Astrocyte of the spinal cord (primary cell): ENCODE measurements at regions not wholly inside any gene's neighbourhood (a gene's known extent, or its start where the extent isn't known, plus 50 kb on each side); places are given as distances from the start of the nearest gene placed in this dataset.

Source experiments
- DNase-seq: peaks from one replicate; pipeline ENCODE4 v3.0.0; 2011; ENCODE audit warnings: low read depth, low spot score
- H3K4me3 ChIP-seq: 2 replicates; pipeline ENCODE4 v1.5.1; 2011; ENCODE audit warnings: low read depth, mild to moderate bottlenecking, low read length, moderate library complexity
- in situ Hi-C: cut with HindIII; loops from 2 replicates; pipeline ENCODE4 v1.10.0; 2017; ENCODE audit warnings: low sequenced_read_pairs
- TF ChIP-seq, protein P1 (sequence below): IDR thresholded peaks from 2 replicates; pipeline ENCODE4 v1.5.1; 2012; ENCODE audit warnings: low read depth, mild to moderate bottlenecking, low read length, inconsistent platforms

DNA sequence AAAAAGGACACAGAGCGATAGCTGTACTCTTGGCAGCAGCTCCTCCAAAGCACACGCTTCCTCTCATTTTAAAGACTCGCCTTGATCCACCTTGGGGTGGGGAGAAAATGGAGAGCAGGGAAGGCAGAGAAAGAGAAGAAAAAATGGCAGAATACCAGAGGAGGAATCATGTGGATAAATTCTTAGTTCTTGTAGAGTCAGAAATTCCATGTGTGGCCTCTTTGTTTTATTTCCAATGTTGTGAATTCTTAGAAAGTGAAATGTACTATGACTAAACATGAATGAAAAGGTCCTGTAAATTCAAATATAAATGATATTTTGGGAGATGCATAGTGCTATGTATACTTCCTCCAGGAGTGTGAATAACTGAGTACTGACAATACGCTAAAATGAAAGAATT lies 89.7 kb upstream of the SESTD1 start:
- in situ Hi-C loops = no loop called here
- no peak for DNase-seq
- TF ChIP-seq, protein P1, sequence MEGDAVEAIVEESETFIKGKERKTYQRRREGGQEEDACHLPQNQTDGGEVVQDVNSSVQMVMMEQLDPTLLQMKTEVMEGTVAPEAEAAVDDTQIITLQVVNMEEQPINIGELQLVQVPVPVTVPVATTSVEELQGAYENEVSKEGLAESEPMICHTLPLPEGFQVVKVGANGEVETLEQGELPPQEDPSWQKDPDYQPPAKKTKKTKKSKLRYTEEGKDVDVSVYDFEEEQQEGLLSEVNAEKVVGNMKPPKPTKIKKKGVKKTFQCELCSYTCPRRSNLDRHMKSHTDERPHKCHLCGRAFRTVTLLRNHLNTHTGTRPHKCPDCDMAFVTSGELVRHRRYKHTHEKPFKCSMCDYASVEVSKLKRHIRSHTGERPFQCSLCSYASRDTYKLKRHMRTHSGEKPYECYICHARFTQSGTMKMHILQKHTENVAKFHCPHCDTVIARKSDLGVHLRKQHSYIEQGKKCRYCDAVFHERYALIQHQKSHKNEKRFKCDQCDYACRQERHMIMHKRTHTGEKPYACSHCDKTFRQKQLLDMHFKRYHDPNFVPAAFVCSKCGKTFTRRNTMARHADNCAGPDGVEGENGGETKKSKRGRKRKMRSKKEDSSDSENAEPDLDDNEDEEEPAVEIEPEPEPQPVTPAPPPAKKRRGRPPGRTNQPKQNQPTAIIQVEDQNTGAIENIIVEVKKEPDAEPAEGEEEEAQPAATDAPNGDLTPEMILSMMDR = no peak
- no peak overlapping the region for H3K4me3 ChIP-seq

DNA sequence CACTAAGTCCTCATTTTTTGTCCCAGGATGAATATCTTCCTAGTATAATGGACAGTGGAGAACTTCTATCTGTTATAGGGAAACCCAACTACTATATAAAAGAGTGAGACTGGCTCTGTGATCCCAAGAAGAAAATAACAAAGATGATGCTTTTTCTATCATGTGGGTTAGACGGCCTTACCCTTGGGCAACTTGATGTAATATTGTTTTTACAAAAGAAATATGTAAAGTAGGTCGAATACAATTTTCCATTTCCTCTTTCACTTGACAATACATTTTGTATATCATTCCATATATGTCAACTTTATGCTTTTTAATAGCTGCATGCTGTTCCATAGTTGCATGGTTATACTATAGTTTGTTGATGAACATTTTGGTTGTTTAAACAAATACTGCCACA lies 87.5 kb upstream of the SESTD1 start:
- DNase-seq = no peak
- in situ Hi-C loops = no loop called here
- TF ChIP-seq, protein P1 = no peak
- no peak overlapping the region for H3K4me3 ChIP-seq

DNA sequence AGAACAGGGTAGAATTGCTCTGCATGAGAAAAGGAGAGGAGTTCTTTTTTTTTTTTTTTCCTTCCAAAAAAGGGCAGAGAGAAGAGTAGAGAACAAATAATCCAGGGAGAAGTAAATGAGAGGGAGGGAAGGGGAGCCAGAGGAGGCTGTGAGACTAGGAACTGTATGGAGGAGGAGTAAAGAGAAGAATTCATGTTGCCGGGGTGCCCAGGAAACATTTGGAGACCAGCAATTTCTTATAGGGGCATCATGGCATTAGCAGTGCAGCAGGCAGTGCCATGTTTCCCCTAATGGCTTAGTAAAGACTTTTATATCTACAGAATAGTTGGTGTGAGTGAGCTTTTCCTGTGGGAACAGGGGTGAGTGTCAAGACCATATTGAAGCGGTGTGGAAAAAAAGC lies 86.4 kb upstream of the SESTD1 start:
- in situ Hi-C loops = no loop called here
- TF ChIP-seq, protein P1 = no peak
- DNase-seq = no peak
- H3K4me3 ChIP-seq = no peak overlapping the region

DNA sequence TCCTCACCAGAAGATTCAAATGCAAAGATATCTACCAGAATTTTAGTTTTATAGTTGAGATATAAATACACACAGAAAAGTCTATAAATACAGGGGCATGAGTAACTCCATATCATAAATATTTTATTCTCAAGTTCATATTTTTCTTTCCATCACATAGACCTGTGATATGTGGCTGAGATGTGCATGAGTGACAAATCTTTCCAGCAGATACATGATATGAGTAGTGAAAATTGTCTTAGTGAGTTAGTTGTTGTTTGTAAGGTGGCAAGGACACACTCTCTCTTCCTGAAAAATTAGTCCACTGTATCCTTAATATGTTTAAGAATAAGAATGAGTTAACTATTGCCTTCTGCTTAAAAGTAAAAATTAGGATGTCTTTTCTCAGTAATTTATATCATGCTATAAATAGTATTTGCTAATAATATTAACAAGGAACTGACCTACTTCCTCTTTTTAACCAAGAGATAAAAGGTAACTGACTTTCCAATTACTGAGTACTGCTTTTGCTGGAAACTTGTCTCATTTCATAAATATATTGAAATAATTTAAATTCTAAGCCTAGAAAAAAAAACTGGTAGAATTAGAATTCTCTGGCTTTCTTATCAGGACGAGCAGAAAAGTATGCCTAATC lies 85.2 kb upstream of the SESTD1 start:
- no peak overlapping the region for H3K4me3 ChIP-seq
- DNase-seq = no peak
- in situ Hi-C loops = no loop called here
- TF ChIP-seq, protein P1 = no peak

DNA sequence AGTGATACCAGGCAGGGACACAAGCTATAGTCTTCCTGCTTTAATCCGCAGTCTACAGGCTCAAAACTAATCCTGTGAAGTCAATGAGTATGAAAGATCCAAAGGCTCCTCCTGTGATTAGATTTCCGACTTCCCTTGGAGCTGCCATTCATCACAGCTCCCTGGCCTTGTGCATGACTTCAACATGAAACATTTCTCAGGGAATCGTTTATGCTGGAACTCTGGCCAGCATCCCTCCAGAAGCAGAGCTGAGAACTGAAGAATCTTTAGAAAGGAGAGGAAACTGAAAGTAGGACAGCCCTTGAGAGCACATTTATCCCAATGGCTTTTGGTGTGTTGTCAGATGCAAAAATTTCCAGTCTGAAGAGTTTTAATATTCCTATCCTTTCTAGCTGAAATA lies 84.3 kb upstream of the SESTD1 start:
- TF ChIP-seq, protein P1 = no peak
- DNase-seq = no peak
- H3K4me3 ChIP-seq = no peak overlapping the region
- in situ Hi-C loops = no loop called here

DNA sequence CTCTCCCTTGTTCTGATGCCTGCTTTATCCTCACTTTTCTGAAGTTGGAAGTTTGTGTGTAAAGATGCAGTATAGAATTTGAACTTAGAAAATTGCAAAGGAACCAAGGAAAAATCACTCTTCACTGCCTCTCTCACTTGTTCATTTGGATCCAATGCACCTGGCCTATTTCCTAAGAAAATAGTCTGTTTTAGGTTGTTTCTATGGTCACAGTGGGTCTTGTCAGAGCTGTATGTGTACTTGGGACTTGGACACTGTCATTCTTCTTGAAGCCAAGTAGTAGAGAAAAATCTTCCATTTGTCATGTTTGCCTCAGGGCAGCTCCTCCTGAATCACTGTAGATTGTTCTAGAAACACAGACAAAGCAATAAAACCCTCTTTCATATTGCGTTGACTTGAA lies 80.3 kb upstream of the SESTD1 start:
- in situ Hi-C loops = no loop called here
- no peak overlapping the region for H3K4me3 ChIP-seq
- TF ChIP-seq, protein P1 = no peak
- DNase-seq = no peak
